SH-SY5Y (cell line): ENCODE measurements at regions not wholly inside any gene's neighbourhood (a gene's known extent, or its start where the extent isn't known, plus 50 kb on each side); places are given as distances from the start of the nearest gene placed in this dataset.

Experiments
- GATA2 ChIP-seq: IDR thresholded peaks from 2 replicates; pipeline ENCODE4 v1.6.1; 2011; ENCODE audit warnings: mild to moderate bottlenecking, low read depth, low read length
- GATA3 ChIP-seq: IDR thresholded peaks from 2 replicates; pipeline ENCODE4 v1.6.1; 2011; ENCODE audit warnings: low read depth, mild to moderate bottlenecking, low read length, moderate library complexity

DNA sequence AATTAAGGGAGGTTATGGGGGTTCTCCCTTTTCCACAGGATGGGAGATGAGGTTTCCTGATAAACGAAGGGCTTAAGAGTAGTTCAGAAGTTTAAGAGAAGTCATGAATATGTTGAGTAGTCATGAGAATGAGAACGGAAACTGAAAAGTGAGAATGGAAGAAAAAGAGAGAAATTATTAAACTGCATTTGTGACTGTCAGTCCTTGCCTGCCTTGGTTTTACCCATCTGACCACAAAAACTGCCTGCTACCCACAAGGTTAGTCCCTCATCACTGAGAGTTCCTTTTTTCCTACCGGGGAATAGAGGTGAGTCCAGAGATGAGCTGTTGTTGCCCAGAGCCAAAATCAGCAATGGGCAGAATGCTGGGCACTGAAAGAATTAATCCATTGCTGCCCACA, 174.1 kb upstream of the BET1 start:
- TF ChIP-seq GATA2: no peak
- TF ChIP-seq GATA3: no peak
